Lung (tissue), 11 donors: ENCODE measurements at regions not wholly inside any gene's neighbourhood (a gene's known extent, or its start where the extent isn't known, plus 50 kb on each side); places are given as distances from the start of the nearest gene placed in this dataset.

Experiments used
- ATAC-seq: fragments of 200-7000 bp; cut with Tn5 transposase; one replicate; pipeline ENCODE4 v1.9.1; 2020; ENCODE audit warnings: moderate number of reproducible peaks; ENCODE audit not compliant: insufficient read depth, low FRiP score
- DNase-seq, 3 donors: peaks; one replicate each; pipeline ENCODE4 v3.0.0-alpha.2; 2013 to 2017
- H3K27ac ChIP-seq, 2 donors: one replicate each; pipeline ENCODE4 v1.5.1; 2013; ENCODE audit warnings: mild to moderate bottlenecking in 2 of 2, moderate library complexity in 2 of 2, control low read depth in 1 of 2, inconsistent platforms in 1 of 2, low read depth in 1 of 2, low read length in 1 of 2
- H3K27me3 ChIP-seq, 3 donors: one replicate each; pipeline ENCODE4 v1.5.1; 2013; ENCODE audit warnings: low read length in 2 of 3; ENCODE audit not compliant: control insufficient read depth in 3 of 3, insufficient read depth in 3 of 3
- H3K36me3 ChIP-seq, 4 donors: one replicate each; pipeline ENCODE4 v1.5.1; 2013; ENCODE audit warnings: low read length in 4 of 4, mild to moderate bottlenecking in 1 of 4, moderate library complexity in 1 of 4; ENCODE audit not compliant: control insufficient read depth in 4 of 4, insufficient read depth in 4 of 4
- H3K4me1 ChIP-seq, 5 donors: one replicate each; pipeline ENCODE4 v1.5.1; 2013; ENCODE audit warnings: low read length in 5 of 5, mild to moderate bottlenecking in 2 of 5, moderate library complexity in 1 of 5; ENCODE audit not compliant: control insufficient read depth in 5 of 5, insufficient read depth in 5 of 5
- H3K4me3 ChIP-seq: one replicate; pipeline ENCODE4 v1.5.1; 2013; ENCODE audit warnings: mild to moderate bottlenecking, control low read depth, moderate library complexity
- H3K9ac ChIP-seq, 2 donors: one replicate each; pipeline ENCODE4 v1.5.1; 2013; ENCODE audit warnings: low read length in 2 of 2, control low read depth in 1 of 2; ENCODE audit not compliant: insufficient read depth in 1 of 2
- H3K9me3 ChIP-seq, 4 donors: one replicate each; pipeline ENCODE4 v1.5.1; 2013; ENCODE audit warnings: low read length in 3 of 4, mild to moderate bottlenecking in 1 of 4, moderate library complexity in 1 of 4; ENCODE audit not compliant: control insufficient read depth in 4 of 4, insufficient read depth in 3 of 4
- WGBS, 2 donors: extraction: QIAGEN DNeasy Blood & Tissue Kit; methylation state at CpG; one replicate each; pipeline ENCODE4 v1.1.7; 2013; 5-methylcytosine and 5-hydroxymethylcytosine counted together
- TF ChIP-seq, protein P1 (sequence below): IDR thresholded peaks from 2 replicates; pipeline ENCODE4 v1.5.1; 2012; ENCODE audit warnings: mild to moderate bottlenecking; ENCODE audit errors: control extremely low read depth, extremely low read depth
- donor health status: control.
- donor health status: control.
- donor health status: Bipolar disorder and iron deficiency.
- donor health status: healthy.
- donor health status: DM: yes; HTN: yes; CAD: no.

DNA sequence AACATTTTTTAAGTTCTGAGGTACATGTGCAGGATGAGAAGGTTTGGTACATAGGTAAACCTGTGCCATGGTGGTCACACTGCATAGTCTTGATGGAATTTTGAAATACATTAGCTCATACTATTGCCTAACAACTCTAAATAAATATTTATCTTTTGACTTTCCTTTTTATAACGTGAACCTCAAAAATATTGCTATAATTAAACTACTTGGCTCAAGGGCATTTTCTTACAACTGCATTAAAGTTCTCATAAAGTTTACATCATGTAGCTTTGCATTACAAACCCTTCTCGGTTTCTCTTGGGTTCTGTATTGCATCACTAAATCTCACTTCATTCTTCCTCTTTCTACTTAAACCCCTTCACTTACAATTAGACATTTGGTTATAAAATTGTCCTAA lies 636.0 kb upstream of the PTCHD4 start:
- H3K9ac ChIP-seq: no peak overlapping the region
- DNase-seq (peak in 2 of 3 donors; percentile 93 to 95), ATAC-seq (no peak)
- peaks cover 0 to 7% (median 0%) of the 10 kb centered on the region in 5 donors for H3K4me1 ChIP-seq
- no peak overlapping the region for H3K27ac ChIP-seq
- no peaks in the 10 kb centered on the region for H3K9me3 ChIP-seq
- no peaks in the 10 kb centered on the region for H3K27me3 ChIP-seq
- 20 to 21% methylated on average over 2 of the region's 2 CpGs for WGBS, 2 donors
- TF ChIP-seq, protein P1, sequence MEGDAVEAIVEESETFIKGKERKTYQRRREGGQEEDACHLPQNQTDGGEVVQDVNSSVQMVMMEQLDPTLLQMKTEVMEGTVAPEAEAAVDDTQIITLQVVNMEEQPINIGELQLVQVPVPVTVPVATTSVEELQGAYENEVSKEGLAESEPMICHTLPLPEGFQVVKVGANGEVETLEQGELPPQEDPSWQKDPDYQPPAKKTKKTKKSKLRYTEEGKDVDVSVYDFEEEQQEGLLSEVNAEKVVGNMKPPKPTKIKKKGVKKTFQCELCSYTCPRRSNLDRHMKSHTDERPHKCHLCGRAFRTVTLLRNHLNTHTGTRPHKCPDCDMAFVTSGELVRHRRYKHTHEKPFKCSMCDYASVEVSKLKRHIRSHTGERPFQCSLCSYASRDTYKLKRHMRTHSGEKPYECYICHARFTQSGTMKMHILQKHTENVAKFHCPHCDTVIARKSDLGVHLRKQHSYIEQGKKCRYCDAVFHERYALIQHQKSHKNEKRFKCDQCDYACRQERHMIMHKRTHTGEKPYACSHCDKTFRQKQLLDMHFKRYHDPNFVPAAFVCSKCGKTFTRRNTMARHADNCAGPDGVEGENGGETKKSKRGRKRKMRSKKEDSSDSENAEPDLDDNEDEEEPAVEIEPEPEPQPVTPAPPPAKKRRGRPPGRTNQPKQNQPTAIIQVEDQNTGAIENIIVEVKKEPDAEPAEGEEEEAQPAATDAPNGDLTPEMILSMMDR: no peak
- no peak overlapping the region for H3K4me3 ChIP-seq
- H3K36me3 ChIP-seq: no peaks in the 10 kb centered on the region

DNA sequence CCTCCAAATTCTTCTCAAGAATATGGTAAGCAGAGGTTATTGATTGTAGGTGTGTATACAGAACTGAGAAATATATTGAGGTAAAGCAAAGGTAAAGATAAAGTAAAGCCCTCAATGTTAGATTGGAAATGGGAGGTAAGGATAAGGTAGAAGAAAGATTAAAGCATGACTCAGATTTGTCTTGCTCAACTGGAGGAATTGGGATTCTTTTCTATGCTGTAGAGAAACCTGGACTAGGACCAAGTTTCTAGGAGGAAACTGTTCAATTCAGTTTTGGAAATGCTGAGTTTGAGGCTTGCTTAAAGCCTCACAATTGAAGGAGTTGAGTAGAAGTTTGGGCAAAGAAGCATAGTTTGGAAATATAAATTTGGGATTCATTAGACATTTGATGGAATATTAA lies 634.0 kb upstream of the PTCHD4 start:
- ATAC-seq: no peak
- no peak for DNase-seq
- H3K36me3 ChIP-seq: no peaks in the 10 kb centered on the region
- H3K27me3 ChIP-seq: no peaks in the 10 kb centered on the region
- H3K9ac ChIP-seq: no peak overlapping the region
- no peaks in the 10 kb centered on the region for H3K9me3 ChIP-seq
- TF ChIP-seq, protein P1: no peak
- peaks cover 0 to 7% (median 0%) of the 10 kb centered on the region in 5 donors for H3K4me1 ChIP-seq
- no peak overlapping the region for H3K4me3 ChIP-seq
- no peak overlapping the region for H3K27ac ChIP-seq

DNA sequence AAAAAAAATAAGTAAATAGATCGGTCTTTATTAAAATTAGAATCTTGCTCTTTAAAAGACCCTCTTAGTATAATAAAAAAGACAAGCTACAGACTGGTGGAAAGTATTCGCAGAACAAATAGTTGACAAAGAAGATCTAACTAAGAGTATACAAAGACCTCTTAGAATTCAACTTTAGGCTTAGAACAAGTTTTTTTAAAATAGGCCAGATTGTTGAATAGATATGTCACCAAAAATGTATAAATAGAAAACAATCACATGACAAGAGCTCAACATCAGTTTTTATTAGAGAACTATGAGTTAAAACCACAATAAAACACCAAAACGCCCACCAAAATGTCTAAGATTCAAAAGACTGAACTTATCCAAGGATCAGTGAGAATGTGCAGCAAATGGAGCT lies 632.7 kb upstream of the PTCHD4 start:
- no peak for DNase-seq
- Histone ChIP-seq H3K27me3 (no peaks in the 10 kb centered on the region), H3K36me3 (no peaks in the 10 kb centered on the region), H3K4me3 (no peak overlapping the region), H3K27ac (no peak overlapping the region), H3K9ac (no peak overlapping the region), H3K9me3 (no peaks in the 10 kb centered on the region), H3K4me1 (peaks cover 0 to 7% (median 0%) of the 10 kb centered on the region in 5 donors)
- TF ChIP-seq, protein P1: no peak
- no peak for ATAC-seq
- 87 to 92% methylated on average over 3 of the region's 3 CpGs for WGBS, 2 donors

DNA sequence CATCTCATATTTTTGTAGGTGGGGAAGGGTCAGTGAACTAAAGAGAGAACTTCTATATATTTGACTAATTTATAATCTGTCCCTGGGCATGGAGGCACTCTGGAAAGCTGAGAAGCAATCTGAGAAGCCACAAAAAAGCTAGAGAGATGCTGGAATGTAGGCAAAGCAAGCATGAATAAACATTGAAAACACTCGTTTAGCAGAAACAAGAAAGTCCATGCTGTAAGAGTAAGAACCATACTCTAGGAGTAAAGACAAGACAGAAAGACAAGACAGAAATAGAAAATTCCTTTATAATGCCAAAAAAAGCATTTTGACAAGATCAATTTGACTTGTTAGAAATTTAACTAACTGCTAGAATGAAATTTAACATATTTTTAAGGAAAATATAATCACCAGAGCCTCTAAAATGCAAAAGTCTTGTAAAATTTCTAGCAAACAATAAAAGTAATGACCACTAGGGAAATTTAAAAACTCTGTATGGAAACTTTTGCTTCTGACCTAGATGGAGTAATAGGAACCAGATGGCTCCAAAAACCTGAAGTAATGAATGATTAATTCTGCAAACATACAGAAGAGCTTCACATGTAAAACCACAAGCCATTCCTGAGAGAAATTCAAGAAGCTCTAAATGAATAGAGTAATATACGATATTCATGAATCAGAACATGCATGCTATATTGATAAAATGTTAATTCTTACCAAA lies 625.7 kb upstream of the PTCHD4 start:
- Histone ChIP-seq H3K9me3 (no peaks in the 10 kb centered on the region), H3K27me3 (no peaks in the 10 kb centered on the region), H3K4me3 (no peak overlapping the region), H3K36me3 (no peaks in the 10 kb centered on the region), H3K9ac (no peak overlapping the region), H3K27ac (no peak overlapping the region), H3K4me1 (peaks cover 0 to 8% (median 0%) of the 10 kb centered on the region in 5 donors)
- TF ChIP-seq, protein P1: no peak
- no peak for DNase-seq
- no peak for ATAC-seq
- WGBS, 2 donors: 72 to 84% methylated on average over 2 of the region's 2 CpGs
